ENCODE measurements at regions not wholly inside any gene's neighbourhood (a gene's known extent, or its start where the extent isn't known, plus 50 kb on each side); places are given as distances from the start of the nearest gene placed in this dataset.

GRCh38 chr6:43843669-43844171, 73.7 kb downstream of the VEGFA start:
- intact Hi-C loops (cut with micrococcal nuclease), result no loop called here
- Histone ChIP-seq H3K9me1 (replicated peaks; ENCODE audit: control insufficient read depth, extremely low read depth, insufficient read depth, low read length) (no peaks in the 10 kb centered on the region), H3K36me3 (ENCODE audit: control insufficient read depth in 2 of 2, extremely low read depth in 1 of 2, insufficient read depth in 2 of 2, low read length in 2 of 2) (no peaks in the 10 kb centered on the region), H3K27me3 (ENCODE audit: control insufficient read depth in 2 of 2, insufficient read depth in 2 of 2, low read length in 2 of 2) (peaks cover 23 to 25% of the 10 kb centered on the region in 2 experiments), H2AFZ (ENCODE audit: low read depth, low read length) (no peak overlapping the region), H3K4me1 (ENCODE audit: control insufficient read depth, extremely low read depth, insufficient read depth, low read length) (no peaks in the 10 kb centered on the region), H3K4me3 (replicated peaks in 1 of 3; ENCODE audit: insufficient read depth in 1 of 3, low read depth in 1 of 3, low read length in 3 of 3) (no peak overlapping the region), H4K20me1 (replicated peaks; ENCODE audit: control insufficient read depth, extremely low read depth, insufficient read depth, low read length) (no peaks in the 10 kb centered on the region), H3K9me3 (replicated peaks; ENCODE audit: control insufficient read depth, insufficient read depth, low read length) (no peaks in the 10 kb centered on the region), H3K9ac (replicated peaks; ENCODE audit: extremely low read depth, insufficient read depth, low read length) (no peak overlapping the region), H3K4me2 (ENCODE audit: insufficient read depth, low read length) (no peak overlapping the region), H3K27ac (ENCODE audit: insufficient read depth, low read depth, low read length) (no peak overlapping the region), H3K79me2 (ENCODE audit: control insufficient read depth, insufficient read depth, low read length) (no peaks in the 10 kb centered on the region)
- ChIA-PET CTCF (no interaction called here), POLR2A (no interaction called here)
- no peak for DNase-seq (ENCODE audit: low read depth, low spot score)
- TF ChIP-seq GATA2 (IDR thresholded peaks at IDR 0.05; ENCODE audit: insufficient read depth, insufficient read length, low read depth, low read length) (no peak), FOS (IDR thresholded peaks at IDR 0.05; ENCODE audit: borderline replicate concordance, insufficient read depth, low read length) (no peak), EZH2 (IDR thresholded peaks at IDR 0.05; ENCODE audit: borderline replicate concordance, low read depth, low read length, severe bottlenecking) (no peak), JUN (IDR thresholded peaks at IDR 0.05; ENCODE audit: borderline replicate concordance, insufficient read depth, insufficient read length, low read depth) (no peak), MYC (IDR thresholded peaks at IDR 0.05; ENCODE audit: low read depth, low read length) (no peak), MAX (IDR thresholded peaks at IDR 0.05; ENCODE audit: insufficient read depth, insufficient read length) (no peak), POLR2AphosphoS5 (IDR thresholded peaks at IDR 0.05; ENCODE audit: insufficient read depth, low read depth, low read length) (no peak), POLR2A (IDR thresholded peaks at IDR 0.05; ENCODE audit: low read depth, low read length) (no peak)
- TF ChIP-seq, protein P1, sequence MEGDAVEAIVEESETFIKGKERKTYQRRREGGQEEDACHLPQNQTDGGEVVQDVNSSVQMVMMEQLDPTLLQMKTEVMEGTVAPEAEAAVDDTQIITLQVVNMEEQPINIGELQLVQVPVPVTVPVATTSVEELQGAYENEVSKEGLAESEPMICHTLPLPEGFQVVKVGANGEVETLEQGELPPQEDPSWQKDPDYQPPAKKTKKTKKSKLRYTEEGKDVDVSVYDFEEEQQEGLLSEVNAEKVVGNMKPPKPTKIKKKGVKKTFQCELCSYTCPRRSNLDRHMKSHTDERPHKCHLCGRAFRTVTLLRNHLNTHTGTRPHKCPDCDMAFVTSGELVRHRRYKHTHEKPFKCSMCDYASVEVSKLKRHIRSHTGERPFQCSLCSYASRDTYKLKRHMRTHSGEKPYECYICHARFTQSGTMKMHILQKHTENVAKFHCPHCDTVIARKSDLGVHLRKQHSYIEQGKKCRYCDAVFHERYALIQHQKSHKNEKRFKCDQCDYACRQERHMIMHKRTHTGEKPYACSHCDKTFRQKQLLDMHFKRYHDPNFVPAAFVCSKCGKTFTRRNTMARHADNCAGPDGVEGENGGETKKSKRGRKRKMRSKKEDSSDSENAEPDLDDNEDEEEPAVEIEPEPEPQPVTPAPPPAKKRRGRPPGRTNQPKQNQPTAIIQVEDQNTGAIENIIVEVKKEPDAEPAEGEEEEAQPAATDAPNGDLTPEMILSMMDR (IDR thresholded peaks at IDR 0.05; ENCODE audit: extremely low read depth in 1 of 2, insufficient read depth in 1 of 2, low read depth in 1 of 2, low read length in 2 of 2), result no peak
- FAIRE-seq, result no peak
- dilution Hi-C loops (cut with MboI; ENCODE audit: extremely low pct_ligation_motif_present, low sequenced_read_pairs), result no loop called here
- BruUV-seq (replicated peaks), result no TSS peak

Measured in endothelial cell of umbilical vein (primary cell).